ENCODE measurements at regions not wholly inside any gene's neighbourhood (a gene's known extent, or its start where the extent isn't known, plus 50 kb on each side); places are given as distances from the start of the nearest gene placed in this dataset.
"Not testable (repeated sequence)": the region's sequence is repeated elsewhere in the genome, so short reads cannot be mapped to it uniquely, and the experiment has no call there.

DNA sequence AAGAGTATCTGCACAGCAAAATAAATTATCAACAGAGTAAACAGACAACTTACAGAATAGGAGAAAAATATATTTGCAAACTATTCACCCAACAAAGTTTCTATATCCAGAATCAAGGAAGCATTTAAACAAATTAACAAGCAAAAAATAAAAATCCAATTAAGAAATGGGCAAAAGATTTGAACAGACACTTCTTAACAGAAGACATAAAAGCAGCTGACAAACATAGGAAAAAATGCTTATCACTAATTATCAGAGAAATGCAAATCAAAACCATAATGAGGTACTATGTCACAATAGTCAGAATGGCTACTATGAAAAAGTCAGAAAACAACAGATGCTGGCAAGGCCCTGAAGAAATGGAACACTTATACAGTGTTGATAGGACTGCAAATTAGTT, 434.2 kb upstream of the ADGRB3 start:
- H3F3A ChIP-seq (ENCODE audit: low read length, unreplicated experiment) = no peaks in the 10 kb centered on the region
- no peak overlapping the region for H2AFZ ChIP-seq (ENCODE audit: low read length)
- H3K79me2 ChIP-seq (ENCODE audit: low read length) = no peaks in the 10 kb centered on the region
- H3K4me1 ChIP-seq (ENCODE audit: insufficient read depth, low read length) = no peaks in the 10 kb centered on the region
- no peaks in the 10 kb centered on the region for H3K9me3 ChIP-seq (ENCODE audit: low read length)
- no TSS peak for BruUV-seq (replicated peaks)
- POLR2A ChIA-PET (ENCODE audit: unreplicated experiment) = no interaction called here
- no peak overlapping the region for H3K9ac ChIP-seq (ENCODE audit: low read length)
- H3K27me3 ChIP-seq (ENCODE audit: low read length) = no peaks in the 10 kb centered on the region
- no peak overlapping the region for H3K4me2 ChIP-seq (ENCODE audit: low read length)
- no peak overlapping the region for H3K27ac ChIP-seq (ENCODE audit: low read length)
- intact Hi-C loops (cut with micrococcal nuclease) = no loop called here
- ATAC-seq (no peak), DNase-seq (no peak)
- H3K4me3 ChIP-seq (ENCODE audit: low read length) = no peak overlapping the region
- CTCF ChIA-PET = no interaction called here
- TF ChIP-seq EZH2 (IDR thresholded peaks at IDR 0.05; ENCODE audit: low read length, unreplicated experiment) (no peak), CTCF (conservative IDR thresholded peaks at IDR 0.05; ENCODE audit: low read depth, low read length) (no peak), EZH2phosphoT487 (IDR thresholded peaks at IDR 0.05; ENCODE audit: borderline replicate concordance, low read length) (no peak)
- no peaks in the 10 kb centered on the region for H3K36me3 ChIP-seq (ENCODE audit: low read depth, low read length)
- H4K20me1 ChIP-seq (ENCODE audit: low read length) = no peaks in the 10 kb centered on the region
- no peaks in the 10 kb centered on the region for H3K9me2 ChIP-seq (replicated peaks; ENCODE audit: low read length)

DNA sequence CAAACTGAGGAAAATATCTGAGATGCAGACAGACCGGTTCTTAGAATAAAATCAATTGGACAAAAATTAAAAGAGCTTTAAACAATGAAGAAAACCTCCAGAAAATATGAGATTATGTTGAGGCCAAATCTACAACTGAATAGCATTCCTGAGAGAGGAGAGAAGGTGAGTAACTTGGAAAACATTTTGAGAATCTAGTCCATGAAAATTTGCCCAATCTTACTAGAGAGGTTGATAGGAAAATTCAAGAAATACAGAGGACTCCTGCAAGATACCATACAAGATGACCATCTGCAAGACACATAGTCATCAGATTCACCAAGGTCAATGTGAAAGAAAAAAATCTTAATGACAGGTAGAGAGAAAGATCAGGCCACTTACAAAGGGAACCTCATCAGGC, 437.7 kb upstream of the ADGRB3 start:
- Histone ChIP-seq H3K4me2 (ENCODE audit: low read length) (no peak overlapping the region), H3K4me3 (ENCODE audit: low read length) (no peak overlapping the region), H3F3A (ENCODE audit: low read length, unreplicated experiment) (no peaks in the 10 kb centered on the region), H2AFZ (ENCODE audit: low read length) (no peak overlapping the region), H4K20me1 (ENCODE audit: low read length) (no peaks in the 10 kb centered on the region), H3K27ac (ENCODE audit: low read length) (no peak overlapping the region), H3K9ac (ENCODE audit: low read length) (no peak overlapping the region), H3K36me3 (ENCODE audit: low read depth, low read length) (no peaks in the 10 kb centered on the region), H3K4me1 (ENCODE audit: insufficient read depth, low read length) (no peaks in the 10 kb centered on the region), H3K9me3 (ENCODE audit: low read length) (no peaks in the 10 kb centered on the region), H3K27me3 (ENCODE audit: low read length) (no peaks in the 10 kb centered on the region), H3K9me2 (replicated peaks; ENCODE audit: low read length) (no peaks in the 10 kb centered on the region), H3K79me2 (ENCODE audit: low read length) (no peaks in the 10 kb centered on the region)
- POLR2A ChIA-PET (ENCODE audit: unreplicated experiment) = no interaction called here
- ATAC-seq (no peak), DNase-seq (peak; percentile 3)
- no TSS peak for BruUV-seq (replicated peaks)
- CTCF ChIA-PET = no interaction called here
- TF ChIP-seq EZH2phosphoT487 (IDR thresholded peaks at IDR 0.05; ENCODE audit: borderline replicate concordance, low read length) (no peak), EZH2 (IDR thresholded peaks at IDR 0.05; ENCODE audit: low read length, unreplicated experiment) (no peak), CTCF (conservative IDR thresholded peaks at IDR 0.05; ENCODE audit: low read depth, low read length) (no peak)
- intact Hi-C loops (cut with micrococcal nuclease) = loop anchor here (10.0 kb wide), 1 partner anchor 523 kb away; no protein-coding TSS in a partner anchor

DNA sequence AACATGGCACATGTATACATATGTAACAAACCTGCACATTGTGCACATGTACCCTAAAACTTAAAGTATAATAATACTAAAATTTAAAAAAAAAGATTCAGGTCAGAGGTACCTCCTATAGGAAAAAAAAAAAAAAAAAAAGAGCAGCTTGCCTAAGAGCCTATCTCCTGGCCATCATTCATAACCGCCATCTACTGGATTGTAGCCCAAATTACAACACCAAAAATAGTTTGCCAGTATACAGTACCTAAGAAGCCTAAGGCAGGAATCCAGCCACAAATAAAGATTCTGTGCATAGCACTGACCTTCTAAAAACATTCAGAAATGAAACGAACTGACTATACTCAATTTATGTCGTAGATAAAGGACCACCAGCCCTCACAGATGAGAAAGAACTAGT, 438.4 kb upstream of the ADGRB3 start:
- no peak overlapping the region for H3K4me2 ChIP-seq (ENCODE audit: low read length)
- CTCF ChIA-PET = no interaction called here
- intact Hi-C loops (cut with micrococcal nuclease) = loop anchor here (1.0 to 10.0 kb wide), 2 partner anchors 522 to 1130 kb away; no protein-coding TSS in a partner anchor

DNA sequence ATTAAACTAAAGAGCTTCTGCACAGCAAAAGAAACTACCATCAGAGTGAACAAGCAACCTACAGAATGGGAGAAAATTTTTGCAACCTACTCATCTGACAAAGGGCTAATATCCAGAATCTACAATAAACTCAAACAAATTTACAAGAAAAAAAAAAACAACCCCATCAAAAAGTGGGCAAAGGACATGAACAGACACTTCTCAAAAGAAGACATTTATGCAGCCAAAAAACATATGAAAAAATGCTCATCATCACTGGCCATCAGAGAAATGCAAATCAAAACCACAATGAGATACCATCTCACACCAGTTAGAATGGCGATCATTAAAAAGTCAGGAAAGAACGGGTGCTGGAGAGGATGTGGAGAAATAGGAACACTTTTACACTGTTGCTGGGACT, 439.3 kb upstream of the ADGRB3 start:
- H3F3A ChIP-seq (ENCODE audit: low read length, unreplicated experiment); POLR2A ChIA-PET (ENCODE audit: unreplicated experiment); H3K79me2 ChIP-seq (ENCODE audit: low read length); ATAC-seq; H3K9me2 ChIP-seq (replicated peaks; ENCODE audit: low read length); H3K27ac ChIP-seq (ENCODE audit: low read length); CTCF ChIA-PET; H2AFZ ChIP-seq (ENCODE audit: low read length); H3K4me3 ChIP-seq (ENCODE audit: low read length); H3K36me3 ChIP-seq (ENCODE audit: low read depth, low read length); DNase-seq; BruUV-seq (replicated peaks); H3K4me2 ChIP-seq (ENCODE audit: low read length); H4K20me1 ChIP-seq (ENCODE audit: low read length); H3K27me3 ChIP-seq (ENCODE audit: low read length); H3K4me1 ChIP-seq (ENCODE audit: insufficient read depth, low read length); H3K9me3 ChIP-seq (ENCODE audit: low read length); H3K9ac ChIP-seq (ENCODE audit: low read length): not testable (repeated sequence)
- intact Hi-C loops (cut with micrococcal nuclease) = loop anchor here (1.0 to 10.0 kb wide), 2 partner anchors 521 to 1129 kb away; no protein-coding TSS in a partner anchor

More for the DNA sequence above, 438.4 kb upstream of the ADGRB3 start:
- H3K4me1 ChIP-seq (ENCODE audit: insufficient read depth, low read length) = no peaks in the 10 kb centered on the region
- no peak overlapping the region for H2AFZ ChIP-seq (ENCODE audit: low read length)
- TF ChIP-seq EZH2phosphoT487 (IDR thresholded peaks at IDR 0.05; ENCODE audit: borderline replicate concordance, low read length) (no peak), CTCF (conservative IDR thresholded peaks at IDR 0.05; ENCODE audit: low read depth, low read length) (peak; percentile 41; the same call in 1 of the 2 replicates), EZH2 (IDR thresholded peaks at IDR 0.05; ENCODE audit: low read length, unreplicated experiment) (no peak)
- no peaks in the 10 kb centered on the region for H4K20me1 ChIP-seq (ENCODE audit: low read length)
- H3K9me2 ChIP-seq (replicated peaks; ENCODE audit: low read length) = no peaks in the 10 kb centered on the region
- no peak overlapping the region for H3K4me3 ChIP-seq (ENCODE audit: low read length)
- no peaks in the 10 kb centered on the region for H3K9me3 ChIP-seq (ENCODE audit: low read length)
- BruUV-seq (replicated peaks) = no TSS peak
- ATAC-seq (peak; percentile 57), DNase-seq (peak; percentile 65)
- POLR2A ChIA-PET (ENCODE audit: unreplicated experiment) = no interaction called here
- H3K9ac ChIP-seq (ENCODE audit: low read length) = no peak overlapping the region
- H3K36me3 ChIP-seq (ENCODE audit: low read depth, low read length) = no peaks in the 10 kb centered on the region
- no peaks in the 10 kb centered on the region for H3K27me3 ChIP-seq (ENCODE audit: low read length)
- H3F3A ChIP-seq (ENCODE audit: low read length, unreplicated experiment) = no peaks in the 10 kb centered on the region
- no peak overlapping the region for H3K27ac ChIP-seq (ENCODE audit: low read length)
- H3K79me2 ChIP-seq (ENCODE audit: low read length) = no peaks in the 10 kb centered on the region
